ENCODE measurements at regions not wholly inside any gene's neighbourhood (a gene's known extent, or its start where the extent isn't known, plus 50 kb on each side); places are given as distances from the start of the nearest gene placed in this dataset.

GRCh38 chr5:28117273-28117672, 1078.9 kb upstream of the CDH9 start:
- TF ChIP-seq CTCF (IDR thresholded peaks at IDR 0.05) (no peak), EP300 (IDR thresholded peaks at IDR 0.05; ENCODE audit: low read depth) (no peak), POLR2A (IDR thresholded peaks at IDR 0.05) (no peak), POLR2AphosphoS5 (IDR thresholded peaks at IDR 0.05) (no peak)
